HG03565 (cell line): ENCODE measurements at regions not wholly inside any gene's neighbourhood (a gene's known extent, or its start where the extent isn't known, plus 50 kb on each side); places are given as distances from the start of the nearest gene placed in this dataset.
"Not testable (repeated sequence)": the region's sequence is repeated elsewhere in the genome, so short reads cannot be mapped to it uniquely, and the experiment has no call there.

ENCODE experiments used
- ATAC-seq: cut with Tn5 transposase; IDR thresholded peaks from one replicate; pipeline ENCODE4 v1.9.1; 2021; ENCODE audit warnings: mild to moderate bottlenecking, moderate library complexity; ENCODE audit not compliant: unreplicated experiment

DNA sequence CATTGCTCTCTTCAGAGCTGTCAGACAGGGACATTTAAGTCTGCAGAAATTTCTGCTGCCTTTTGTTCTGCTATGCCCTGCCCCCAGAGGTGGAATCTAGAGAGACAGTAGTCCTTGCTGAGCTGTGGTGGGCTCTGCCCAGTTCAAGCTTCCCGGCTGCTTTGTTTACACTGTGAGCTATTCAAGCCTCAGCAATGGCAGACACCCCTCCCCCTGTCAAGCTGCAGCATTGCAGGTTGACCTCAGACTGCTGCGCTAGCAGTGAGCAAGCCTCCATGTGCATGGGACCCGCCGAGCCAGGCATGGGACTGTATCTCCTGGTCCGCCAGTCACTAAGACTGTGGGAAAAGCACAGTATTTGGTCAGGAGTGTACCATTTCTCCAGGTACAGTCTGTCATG is 53.6 kb upstream of the MAPK10 start:
- ATAC-seq: not testable (repeated sequence)

DNA sequence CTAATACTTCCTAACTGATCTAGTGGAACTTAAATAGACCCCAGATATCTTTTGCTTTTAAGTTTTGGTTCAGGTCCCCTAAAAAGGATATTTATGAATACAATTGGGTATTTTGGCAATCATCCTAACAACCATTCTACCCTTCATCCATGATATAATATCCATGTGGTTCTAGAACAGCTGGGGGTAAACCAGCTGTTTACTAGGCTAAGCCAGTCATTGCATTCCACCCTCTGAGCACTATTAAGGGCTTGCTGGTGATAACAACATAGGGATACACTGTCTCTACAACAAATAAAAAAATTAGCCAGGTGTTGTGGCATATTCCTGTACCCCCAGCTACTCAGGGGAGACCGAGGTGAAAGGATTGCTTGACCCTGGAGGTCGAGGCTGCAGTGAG is 54.8 kb upstream of the MAPK10 start:
- ATAC-seq: no peak

DNA sequence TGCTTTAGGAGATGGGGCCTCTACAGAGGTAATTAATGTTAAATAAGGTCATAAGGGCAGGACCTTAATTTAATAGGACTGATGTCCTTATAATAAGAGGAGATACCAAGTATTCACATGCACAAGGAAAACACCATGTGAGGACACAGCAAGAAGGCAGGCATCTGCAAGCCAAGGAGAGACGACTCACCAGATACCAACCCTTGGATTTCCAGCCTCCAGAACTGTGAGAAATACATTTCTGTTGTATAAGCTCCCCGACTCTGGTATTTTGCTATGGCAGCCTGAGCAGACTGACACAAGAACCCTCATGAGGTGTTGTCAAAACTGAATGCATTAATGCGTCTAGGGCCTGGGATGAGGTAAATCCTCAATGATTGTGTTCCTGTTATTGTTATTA is 56.2 kb upstream of the MAPK10 start:
- no peak for ATAC-seq

DNA sequence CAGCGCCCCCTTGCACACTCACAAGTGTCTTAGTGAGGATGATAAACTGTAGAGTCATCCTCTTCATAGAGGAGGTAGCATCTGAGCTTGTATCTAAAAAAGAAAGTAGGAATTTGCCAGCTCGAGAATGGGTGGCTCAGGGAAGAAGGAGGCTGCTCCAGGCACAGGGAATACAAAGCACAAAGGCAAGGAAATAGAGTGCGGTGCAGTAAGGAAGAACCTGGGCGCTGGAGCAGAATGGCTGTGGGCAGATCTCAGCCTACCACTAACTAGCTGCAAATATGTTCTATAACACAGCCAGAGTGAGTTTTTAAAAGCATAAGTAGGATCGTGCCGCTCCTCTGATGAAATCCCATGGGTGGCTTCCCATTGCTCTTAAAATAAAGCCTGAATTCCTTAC is 61.6 kb upstream of the MAPK10 start:
- ATAC-seq: no peak

DNA sequence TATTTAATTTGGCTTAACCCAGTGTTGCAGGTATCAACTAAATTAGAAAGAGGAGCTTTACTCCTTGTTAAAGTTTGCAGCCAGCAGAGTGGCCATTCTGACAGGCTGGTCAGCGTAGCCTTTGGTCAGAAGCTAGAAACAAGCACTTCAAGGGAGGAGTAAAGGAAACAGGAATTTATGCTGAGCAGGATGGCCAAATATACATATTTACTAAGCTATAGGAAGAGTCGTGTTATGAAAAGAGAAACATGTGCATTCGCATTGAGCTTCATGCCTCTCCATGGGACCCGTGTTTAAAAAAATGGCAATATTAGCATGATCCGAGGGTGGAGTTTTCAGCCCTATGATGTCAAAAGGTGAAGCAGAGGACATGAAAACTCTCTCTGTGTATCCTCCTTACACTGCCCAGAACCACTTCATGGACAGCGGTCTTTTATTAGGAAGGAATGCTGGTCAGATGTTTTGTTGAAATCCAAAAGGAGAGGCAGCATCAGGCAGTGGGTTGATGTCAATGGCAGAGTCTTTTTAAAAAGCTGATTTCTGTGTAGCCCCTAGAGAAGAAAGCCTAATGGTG is 71.8 kb upstream of the MAPK10 start:
- no peak for ATAC-seq

DNA sequence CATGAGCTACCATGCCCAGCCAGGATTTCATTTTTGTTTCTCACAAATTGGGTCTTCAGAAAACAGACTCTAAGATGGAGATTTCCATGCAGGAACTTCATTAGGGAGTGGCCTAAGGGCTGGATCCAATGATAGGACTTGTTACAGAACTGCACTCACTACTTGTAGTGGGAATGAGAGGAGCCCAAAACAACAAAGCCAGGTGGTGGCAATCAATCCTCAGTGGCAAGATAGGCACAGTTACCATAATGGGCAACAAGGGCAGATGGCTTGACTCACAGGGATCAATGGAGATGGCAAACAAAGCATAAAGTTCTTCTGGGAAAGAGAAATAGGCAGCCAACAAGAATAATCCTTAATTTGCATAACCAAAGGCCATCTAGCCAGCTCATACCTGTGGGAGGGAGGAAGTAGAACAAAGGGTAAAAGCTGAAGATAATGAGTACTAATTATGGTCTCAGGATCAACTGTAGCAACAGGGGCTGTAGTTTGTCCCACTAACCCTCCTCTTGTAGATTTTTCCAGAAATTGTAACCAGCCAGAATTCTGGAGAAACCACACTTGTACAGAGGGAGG is 72.8 kb upstream of the MAPK10 start:
- no peak for ATAC-seq

DNA sequence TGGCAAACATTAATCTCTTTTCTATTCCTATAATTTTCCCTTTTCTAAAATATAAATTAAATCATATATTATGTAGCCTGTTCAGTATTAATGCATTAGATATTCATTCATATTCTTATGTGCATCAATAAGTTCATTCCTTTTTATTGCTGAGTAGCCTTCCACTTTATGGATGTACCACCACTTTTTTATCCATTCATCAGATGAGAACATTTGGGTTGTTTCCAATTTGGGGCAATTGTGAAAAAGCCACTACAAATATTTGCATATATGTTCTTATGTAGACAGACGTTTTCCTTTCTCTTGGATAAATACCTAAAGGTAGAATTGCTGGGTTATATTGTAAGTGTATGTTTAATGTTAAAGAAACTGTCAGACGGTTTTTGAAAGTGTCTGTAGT is 79.4 kb upstream of the MAPK10 start:
- no peak for ATAC-seq

DNA sequence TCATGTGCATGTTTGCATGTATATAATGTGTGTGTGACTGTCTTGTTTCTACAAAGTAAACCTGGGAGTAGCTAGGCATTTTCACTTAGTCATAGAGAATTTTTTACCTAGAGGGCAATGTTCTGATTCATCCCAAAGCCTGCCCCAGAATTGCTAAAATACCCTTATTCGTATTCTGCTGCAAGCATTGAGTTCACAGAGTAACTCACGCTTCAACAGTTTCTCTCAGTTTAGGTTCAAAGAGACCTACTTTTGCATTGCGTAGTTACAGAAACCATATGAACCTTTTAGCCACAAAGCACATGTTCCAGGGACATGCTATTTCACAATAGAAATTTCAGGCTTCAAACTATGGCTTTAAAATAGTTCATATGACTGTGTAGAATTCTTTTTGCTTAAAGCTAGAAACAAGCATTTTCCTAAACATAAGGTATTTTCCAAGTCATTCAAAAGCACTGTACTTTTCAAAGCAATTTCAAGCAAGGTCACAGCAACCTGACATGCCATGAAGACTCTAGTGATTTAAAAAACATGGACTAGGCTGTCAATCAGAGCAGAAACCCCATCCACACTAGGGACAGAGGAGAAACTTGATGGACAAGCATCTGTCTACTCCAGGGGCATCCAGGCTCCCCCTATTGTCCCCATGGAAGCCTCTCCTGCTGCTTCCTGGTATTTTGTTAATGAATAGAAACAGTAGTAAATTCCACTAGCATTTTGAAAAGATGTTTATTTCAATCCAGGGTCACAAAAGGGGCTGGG is 81.5 kb upstream of the MAPK10 start:
- ATAC-seq: peak; percentile 68

DNA sequence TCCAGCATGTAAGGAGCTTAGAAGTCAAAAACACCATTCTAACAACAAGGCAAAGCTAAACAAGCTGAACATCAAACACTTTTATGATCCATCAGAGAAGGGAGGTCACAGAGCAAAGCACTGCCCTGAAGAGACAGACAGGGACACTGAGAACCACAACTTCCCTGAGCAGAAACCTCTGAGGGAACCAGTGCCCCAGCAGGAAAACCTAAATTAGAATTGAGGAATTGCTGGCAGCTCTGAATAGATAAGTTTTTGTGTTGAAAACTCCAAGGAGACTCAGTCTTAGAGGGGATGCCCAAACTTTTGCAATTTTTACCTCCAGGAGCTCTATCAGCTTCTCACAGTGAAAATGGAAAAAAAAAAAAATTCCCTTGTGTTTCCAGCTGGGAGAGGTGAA is 83.0 kb upstream of the MAPK10 start:
- no peak for ATAC-seq

DNA sequence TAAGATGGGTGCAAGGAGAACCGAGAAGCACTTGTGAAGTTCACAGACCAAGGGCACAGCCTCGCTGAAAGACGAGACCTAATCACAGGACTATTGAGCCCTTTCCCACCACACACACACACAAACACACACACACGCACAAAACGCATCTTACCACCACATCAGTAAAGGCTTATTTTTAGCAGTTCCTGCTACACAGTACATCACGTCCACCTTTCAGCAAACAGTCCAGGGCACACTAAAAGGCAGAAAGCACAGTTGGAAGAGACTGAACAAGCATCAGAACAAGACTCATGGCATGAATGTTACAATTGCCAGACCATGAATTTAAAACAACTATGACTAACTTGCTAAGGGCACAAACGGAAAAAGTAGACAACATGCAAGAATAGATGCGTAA is 83.6 kb upstream of the MAPK10 start:
- ATAC-seq: no peak

DNA sequence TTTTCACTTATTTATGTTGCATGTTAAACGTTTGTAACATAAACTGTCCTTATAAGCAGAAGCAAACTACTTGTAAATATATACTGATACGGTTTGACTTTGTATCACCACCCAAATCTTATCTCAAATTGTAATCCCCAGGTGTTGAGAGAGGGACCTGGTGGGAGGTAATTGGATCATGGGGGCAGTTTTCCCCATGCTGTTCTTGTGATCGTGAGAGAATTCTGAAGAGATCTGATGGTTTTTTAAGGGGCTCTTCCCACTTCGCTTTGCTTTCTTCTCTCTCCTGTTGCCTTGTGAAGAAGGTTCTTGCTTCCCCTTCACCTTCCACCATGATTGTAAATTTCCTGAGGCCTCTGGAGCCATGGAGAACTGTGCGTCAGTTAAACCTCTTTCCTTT is 87.1 kb upstream of the MAPK10 start:
- ATAC-seq: no peak

DNA sequence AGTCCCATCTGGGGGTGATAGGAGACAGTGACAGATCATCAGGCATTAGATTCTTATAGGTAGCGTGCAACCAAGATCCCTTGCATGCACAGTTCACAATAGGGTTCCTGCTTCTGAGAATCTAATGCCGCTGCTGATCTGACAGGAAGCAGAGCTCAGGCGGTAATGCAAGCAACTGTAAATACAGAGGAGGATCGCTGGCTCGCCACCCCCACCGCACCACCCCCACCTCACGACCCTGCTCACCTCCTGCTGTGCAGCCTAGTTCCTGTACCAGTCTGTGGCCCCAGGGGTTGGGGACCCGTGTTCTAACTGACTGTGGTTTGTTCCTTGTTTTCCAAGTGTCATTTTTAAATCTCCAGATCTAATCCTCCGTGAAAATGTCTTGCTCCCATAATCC is 89.0 kb upstream of the MAPK10 start:
- ATAC-seq: no peak

DNA sequence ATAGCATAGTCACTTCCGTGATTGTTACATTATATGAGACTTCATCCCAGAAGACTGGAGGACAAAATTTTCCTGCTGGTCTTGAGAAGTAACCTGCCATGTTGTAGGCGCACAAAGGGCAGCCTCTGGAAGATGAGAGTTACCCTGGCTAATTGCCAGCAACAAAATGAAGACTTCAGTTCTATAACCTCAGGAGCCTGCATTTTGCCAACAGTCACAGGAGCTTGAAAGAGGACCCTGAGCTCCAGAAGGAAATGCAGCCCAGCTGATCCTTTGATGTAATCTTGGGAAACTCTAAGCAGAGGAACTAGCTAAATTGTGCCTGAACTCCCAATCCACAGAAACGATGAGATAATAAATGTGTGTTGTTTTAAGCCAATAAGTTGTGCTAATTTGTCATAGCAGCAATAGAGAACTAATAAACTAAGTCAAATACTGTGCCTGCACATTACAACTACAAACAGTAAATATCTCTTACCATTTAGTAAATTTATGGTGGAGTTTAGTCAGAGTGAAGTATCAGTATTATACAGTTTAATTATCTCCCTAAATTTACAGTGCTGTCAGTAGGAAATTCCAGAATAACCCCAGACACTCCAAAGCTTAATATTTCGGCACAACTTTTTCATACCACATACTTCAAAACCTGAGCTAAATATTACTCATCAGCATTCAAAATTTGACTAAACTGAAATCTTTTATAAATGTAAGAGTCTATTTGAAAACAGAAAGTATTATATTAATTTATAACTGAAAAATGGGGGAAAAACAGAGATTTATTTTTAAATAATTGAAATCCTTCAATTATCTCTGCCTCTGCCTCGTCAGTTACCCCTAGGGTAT is 90.1 kb upstream of the MAPK10 start:
- ATAC-seq: no peak

DNA sequence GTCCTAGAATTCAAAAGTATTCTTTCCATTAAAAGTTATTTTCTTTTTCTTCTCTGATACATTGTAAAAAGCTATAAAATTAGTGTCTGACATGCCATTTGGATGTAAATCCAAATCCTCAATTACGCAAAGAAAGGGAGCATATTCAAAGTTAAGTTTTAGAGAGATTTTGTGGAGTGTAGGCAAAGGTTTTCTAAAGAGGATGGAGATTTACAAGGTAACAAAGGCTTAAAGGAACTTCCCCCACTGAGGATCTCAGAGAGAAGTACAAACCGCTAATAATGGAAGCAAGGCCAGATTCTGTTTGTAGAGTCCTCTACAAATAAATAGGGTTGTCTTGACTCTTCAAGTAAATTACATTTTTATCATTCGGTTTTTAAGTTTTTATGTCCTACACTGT is 91.0 kb upstream of the MAPK10 start:
- no peak for ATAC-seq

DNA sequence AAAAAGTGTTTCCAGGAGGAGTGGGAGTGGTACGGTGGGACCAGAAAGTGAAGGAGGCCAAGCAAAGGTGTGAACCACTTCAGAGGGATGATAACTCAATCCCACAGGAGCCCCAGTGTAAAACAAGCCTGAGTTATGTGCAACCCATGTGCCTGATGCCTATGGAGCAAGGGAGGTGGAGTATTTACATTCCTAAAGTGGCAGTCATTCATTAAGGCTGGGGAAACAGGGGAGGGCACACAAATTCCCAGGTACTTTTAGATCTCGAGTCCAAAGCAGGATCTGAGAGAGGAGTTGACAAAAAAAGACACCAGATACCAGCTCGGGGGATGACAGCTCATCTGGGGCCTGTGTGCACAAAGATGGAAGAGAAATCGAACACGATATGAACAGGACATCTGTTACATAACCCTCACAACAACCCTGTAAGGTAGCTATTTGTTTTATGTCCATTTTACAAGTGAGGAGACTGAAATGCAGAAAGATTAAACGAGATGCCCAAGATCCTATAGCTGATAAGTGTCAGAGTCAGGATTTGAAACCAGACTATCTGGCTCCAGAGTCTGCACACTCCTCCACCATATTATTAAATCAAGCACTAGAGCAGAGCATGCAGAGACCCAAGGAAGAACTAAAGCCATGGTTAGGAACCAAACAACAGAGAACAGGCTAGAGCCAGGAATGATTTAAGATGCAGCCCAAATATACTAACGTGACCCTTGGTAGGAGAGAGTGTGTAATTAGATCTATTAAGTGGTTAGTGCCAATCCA is 91.9 kb upstream of the MAPK10 start:
- ATAC-seq: no peak

DNA sequence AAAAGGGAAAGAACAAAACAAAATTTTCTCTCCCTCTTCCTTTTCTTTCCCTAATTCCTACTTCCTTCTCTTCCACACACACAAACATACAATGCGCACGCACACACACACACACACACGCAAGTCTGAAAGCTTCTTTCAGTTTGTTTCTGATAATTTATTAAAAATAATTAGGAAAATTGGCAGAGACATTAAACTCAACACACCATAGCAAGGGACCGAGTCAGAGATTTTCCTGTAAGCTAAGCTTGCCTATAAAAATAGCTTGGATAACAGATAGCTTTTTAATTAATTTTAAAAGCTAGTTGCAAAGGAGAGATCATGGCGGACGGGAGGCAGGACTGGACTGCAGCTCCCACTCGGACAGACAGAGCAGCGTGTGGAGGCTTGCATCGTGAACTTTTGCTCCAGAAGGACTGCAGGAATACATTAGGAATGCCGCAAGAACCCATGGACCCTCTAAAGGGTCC is 92.6 kb upstream of the MAPK10 start:
- no peak for ATAC-seq

DNA sequence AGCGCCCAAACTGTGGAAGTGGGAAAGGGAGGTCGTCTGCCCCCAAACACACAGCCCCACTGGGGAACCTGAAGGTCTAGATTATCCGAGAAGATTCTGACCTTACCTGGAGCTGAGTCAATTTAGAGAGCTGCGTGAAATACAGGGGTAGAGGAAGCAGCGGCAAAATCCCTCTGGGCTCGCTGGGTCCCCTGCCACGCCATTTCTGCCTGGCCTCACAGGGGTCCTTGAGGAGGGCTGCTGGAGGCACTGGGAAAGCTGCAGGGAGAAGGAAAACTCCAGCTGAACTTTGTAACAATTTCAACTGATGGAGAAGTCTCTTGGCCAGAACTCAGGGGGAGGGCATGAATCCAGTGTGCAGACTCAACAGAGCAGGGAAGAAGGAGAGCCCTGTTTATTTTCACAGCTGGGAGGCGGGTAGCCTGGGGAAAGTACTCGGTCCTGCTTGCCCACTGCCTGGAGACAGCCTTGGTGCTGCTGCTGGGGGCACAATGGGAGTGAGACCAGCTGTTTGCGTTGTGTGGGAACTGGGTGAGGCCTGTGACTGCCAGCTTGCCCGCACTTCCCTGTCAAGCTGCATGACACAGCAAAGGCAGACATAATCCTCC is 93.2 kb upstream of the MAPK10 start:
- no peak for ATAC-seq

DNA sequence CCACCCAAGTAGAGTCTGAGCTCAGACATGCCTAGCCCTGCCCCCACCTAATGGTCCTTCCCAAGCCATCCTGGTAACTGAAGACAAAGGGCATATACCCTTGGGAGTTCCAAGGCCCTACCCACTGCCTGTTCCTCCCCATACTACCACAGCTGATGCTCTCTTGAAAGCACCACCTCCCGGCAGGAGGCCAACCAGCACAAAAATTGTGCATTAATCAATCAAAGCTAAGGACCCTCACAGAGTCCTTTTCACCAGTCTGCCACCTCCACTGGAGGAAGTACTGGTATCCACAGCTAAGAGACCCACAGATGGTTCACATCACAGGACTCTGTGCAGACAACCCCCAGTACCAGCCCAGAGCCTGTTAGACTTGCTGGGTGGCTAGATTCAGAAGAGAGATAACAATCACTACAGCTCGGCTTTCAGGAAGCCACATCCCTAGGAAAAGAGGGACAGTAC is 93.8 kb upstream of the MAPK10 start:
- ATAC-seq: not testable (repeated sequence)

DNA sequence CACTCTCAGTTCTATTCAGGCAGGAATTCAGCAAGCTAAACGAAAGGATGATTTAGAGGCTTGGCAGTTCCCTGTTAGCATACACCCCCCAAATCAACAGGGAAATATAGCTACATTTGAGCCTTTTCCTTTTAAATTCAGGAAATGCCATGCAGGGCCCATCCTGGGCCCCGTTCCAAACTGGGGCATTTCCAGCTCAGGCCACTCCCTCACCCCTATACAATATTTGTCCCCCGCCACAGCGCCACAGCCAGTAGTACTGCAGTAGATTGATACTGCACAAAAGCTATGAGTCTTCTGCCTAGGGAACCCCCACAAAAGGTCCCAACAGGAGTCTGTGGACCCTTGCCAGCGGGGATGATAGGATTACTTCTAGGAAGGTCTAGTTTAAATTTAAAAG is 102.0 kb upstream of the MAPK10 start:
- no peak for ATAC-seq

DNA sequence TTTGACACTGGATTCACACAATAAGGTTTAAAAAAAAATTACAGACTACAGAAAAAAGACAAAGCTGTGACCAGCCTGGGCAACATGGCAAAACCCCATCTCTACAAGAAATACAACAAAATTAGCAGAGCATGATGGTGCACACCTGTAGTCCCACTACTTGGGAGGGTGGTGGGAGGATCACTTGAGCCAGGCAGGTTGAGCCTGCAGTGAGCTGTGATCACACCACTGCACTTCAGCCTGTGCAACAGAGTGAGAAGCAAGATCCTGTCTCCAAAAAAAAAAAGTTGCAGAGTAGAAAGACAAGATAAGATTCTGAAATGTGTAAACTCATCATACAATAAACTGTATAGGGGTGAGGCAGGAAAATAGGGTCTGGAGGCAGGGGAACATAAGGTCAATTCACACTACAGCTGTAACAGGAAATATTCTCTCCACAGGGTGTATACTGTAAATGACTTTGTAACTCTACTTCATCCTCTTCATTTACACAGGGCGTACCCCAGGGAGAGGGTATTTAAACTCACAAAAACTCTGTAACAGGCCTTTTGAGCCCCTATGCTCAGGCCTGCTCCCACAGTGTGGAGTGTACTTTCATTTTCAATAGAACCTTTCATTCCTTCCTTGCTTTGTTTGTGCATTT is 112.6 kb upstream of the MAPK10 start:
- no peak for ATAC-seq
